Ishikawa (cell line): ENCODE measurements at regions not wholly inside any gene's neighbourhood (a gene's known extent, or its start where the extent isn't known, plus 50 kb on each side); places are given as distances from the start of the nearest gene placed in this dataset.

Experiments used
- CEBPB ChIP-seq: IDR thresholded peaks from 2 replicates; pipeline ENCODE4 v1.6.1; 2012
- CREB1 ChIP-seq: IDR thresholded peaks from 2 replicates; pipeline ENCODE4 v1.6.1; 2012; ENCODE audit warnings: low read depth
- EGR1 ChIP-seq: IDR thresholded peaks from 2 replicates; pipeline ENCODE4 v1.6.1; 2012
- EP300 ChIP-seq: IDR thresholded peaks from 2 replicates; pipeline ENCODE4 v1.6.1; 2012; ENCODE audit warnings: borderline replicate concordance
- FOXM1 ChIP-seq: IDR thresholded peaks from 2 replicates; pipeline ENCODE4 v1.6.1; 2012; ENCODE audit warnings: low read depth, borderline replicate concordance
- MAX ChIP-seq: IDR thresholded peaks from 2 replicates; pipeline ENCODE4 v1.6.1; 2012
- RAD21 ChIP-seq: IDR thresholded peaks from 2 replicates; pipeline ENCODE4 v1.6.1; 2012; ENCODE audit warnings: low read depth
- REST ChIP-seq: IDR thresholded peaks from 2 replicates; pipeline ENCODE4 v1.6.1; 2012; ENCODE audit warnings: low read depth, mild to moderate bottlenecking
- TAF1 ChIP-seq: IDR thresholded peaks from 2 replicates; pipeline ENCODE4 v1.6.1; 2012; ENCODE audit warnings: low read depth, mild to moderate bottlenecking
- TCF12 ChIP-seq: IDR thresholded peaks from 2 replicates; pipeline ENCODE4 v1.6.1; 2012; ENCODE audit warnings: low read depth
- TEAD4 ChIP-seq: IDR thresholded peaks from 2 replicates; pipeline ENCODE4 v1.6.1; 2012
- USF1 ChIP-seq: IDR thresholded peaks from 2 replicates; pipeline ENCODE4 v1.6.1; 2012
- YY1 ChIP-seq: IDR thresholded peaks from 2 replicates; pipeline ENCODE4 v1.6.1; 2012; ENCODE audit warnings: low read depth

- TF ChIP-seq YY1 (no peak), USF1 (no peak), EP300 (no peak), RAD21 (no peak), CREB1 (no peak), TEAD4 (no peak), REST (no peak), TAF1 (no peak), MAX (no peak), TCF12 (no peak), CEBPB (no peak), EGR1 (no peak), FOXM1 (no peak)
Observed at GRCh38 chr2:107595285-107595684, 231.4 kb upstream of the RGPD4 start.
